H1 (cell line): ENCODE measurements at regions not wholly inside any gene's neighbourhood (a gene's known extent, or its start where the extent isn't known, plus 50 kb on each side); places are given as distances from the start of the nearest gene placed in this dataset.

Experiments
- CTCF ChIA-PET: fragments of 300-600 bp; sonication (Branson Sonifier 250); formaldehyde crosslinking; loops from one replicate; lab custom pipeline; 2021; ENCODE audit not compliant: partially characterized antibody; lab: Charles Lee
- POLR2A ChIA-PET: fragments of 300-600 bp; sonication (Branson Sonifier 250); formaldehyde crosslinking; loops from one replicate; lab custom pipeline; 2021; ENCODE audit warnings: inconsistent platforms; ENCODE audit not compliant: partially characterized antibody; lab: Charles Lee
- DNase-seq, 2 experiments: peaks; one replicate each; pipeline versions ENCODE4 v3.0.0 to v3.0.0-alpha.2; 2010 to 2022; ENCODE audit warnings: low spot score in 2 of 2, low read depth in 1 of 2, mixed read lengths in 1 of 2
- FAIRE-seq: peaks from 2 replicates; lab custom pipeline; 2011; peaks lifted over from hg19 to GRCh38; lab: Jason Lieb, UNC
- H2AFZ ChIP-seq: 2 replicates; pipeline ENCODE4 v1.8.1; 2012; ENCODE audit warnings: low read length, inconsistent platforms
- H2AK5ac ChIP-seq: 2 replicates; pipeline ENCODE4 v1.6.1; 2013; ENCODE audit warnings: low read depth, low read length
- H2BK120ac ChIP-seq: replicated peaks from 2 replicates; pipeline ENCODE3; 2013; ENCODE audit warnings: low read depth, low read length, inconsistent platforms
- H2BK12ac ChIP-seq: 2 replicates; pipeline ENCODE4 v1.6.1; 2013; ENCODE audit warnings: low read depth, low read length
- H2BK15ac ChIP-seq: 2 replicates; pipeline ENCODE4 v1.6.1; 2013; ENCODE audit warnings: low read length
- H2BK20ac ChIP-seq: 2 replicates; pipeline ENCODE4 v1.6.1; 2013; ENCODE audit warnings: low read length
- H2BK5ac ChIP-seq: 2 replicates; pipeline ENCODE4 v1.6.1; 2013; ENCODE audit warnings: low read depth, low read length
- H3K14ac ChIP-seq: 2 replicates; pipeline ENCODE4 v1.6.1; 2013; ENCODE audit warnings: inconsistent platforms; ENCODE audit not compliant: insufficient read length
- H3K18ac ChIP-seq: 2 replicates; pipeline ENCODE4 v1.6.1; 2013; ENCODE audit warnings: low read length; ENCODE audit errors: extremely low read depth
- H3K23ac ChIP-seq: 2 replicates; pipeline ENCODE4 v1.6.1; 2013; ENCODE audit warnings: inconsistent platforms; ENCODE audit not compliant: insufficient read length
- H3K23me2 ChIP-seq: 2 replicates; pipeline ENCODE4 v1.6.1; 2013; ENCODE audit warnings: low read depth, low read length
- H3K27ac ChIP-seq: 2 replicates; pipeline ENCODE4 v1.6.1; 2011; ENCODE audit warnings: low read depth, low read length, inconsistent platforms
- H3K27me3 ChIP-seq, 4 experiments: replicated peaks in 1 of 4; 1 replicate in 1 of 4; 2 replicates in 3 of 4; pipeline versions ENCODE4 v1.6.1 to v1.8.1; 2011 to 2013; ENCODE audit warnings: low read length in 3 of 4, mild to moderate bottlenecking in 3 of 4, inconsistent platforms in 2 of 4, mixed read lengths in 2 of 4, moderate library complexity in 1 of 4; ENCODE audit not compliant: control insufficient read depth in 3 of 4, insufficient read depth in 3 of 4; ENCODE audit errors: extremely low read depth in 1 of 4
- H3K36me3 ChIP-seq, 4 experiments: 2 replicates each; pipeline versions ENCODE4 v1.6.1 to v1.8.1; 2011 to 2013; ENCODE audit warnings: mild to moderate bottlenecking in 4 of 4, low read length in 3 of 4, moderate library complexity in 2 of 4, control low read depth in 1 of 4, inconsistent platforms in 1 of 4; ENCODE audit not compliant: insufficient read depth in 4 of 4, control insufficient read depth in 2 of 4
- H3K4ac ChIP-seq: replicated peaks from 2 replicates; pipeline ENCODE3; 2013; ENCODE audit warnings: low read length, low read depth, mixed read lengths, inconsistent platforms; ENCODE audit not compliant: insufficient read length
- H3K4me1 ChIP-seq, 4 experiments: replicated peaks in 1 of 4; 1 replicate in 1 of 4; 2 replicates in 3 of 4; pipeline versions ENCODE4 v1.6.1 to v1.8.1; 2011 to 2013; ENCODE audit warnings: low read length in 3 of 4, inconsistent platforms in 2 of 4, mixed read lengths in 1 of 4; ENCODE audit not compliant: insufficient read depth in 4 of 4, control insufficient read depth in 3 of 4
- H3K4me2 ChIP-seq, 2 experiments: 2 replicates each; pipeline versions ENCODE4 v1.6.1 to v1.8.1; 2011 to 2013; ENCODE audit warnings: low read depth in 2 of 2, low read length in 2 of 2, control low read depth in 1 of 2, inconsistent platforms in 1 of 2, mild to moderate bottlenecking in 1 of 2; ENCODE audit not compliant: insufficient read depth in 1 of 2
- H3K4me3 ChIP-seq, 4 experiments: fragments of 200-600, 300-600 bp in 1 of 4; sonication (generic), shearing (Covaris generic), sonication (Bioruptor Twin) in 1 of 4; 2 replicates each; pipeline versions ENCODE4 v1.5.1 to v1.8.1; 2011 to 2016; ENCODE audit warnings: low read length in 4 of 4, low read depth in 3 of 4, control low read depth in 2 of 4, inconsistent platforms in 2 of 4, mild to moderate bottlenecking in 2 of 4, mixed read lengths in 1 of 4, moderate library complexity in 1 of 4; ENCODE audit not compliant: insufficient read depth in 2 of 4; ENCODE audit errors: extremely low read depth in 1 of 4
- H3K56ac ChIP-seq: replicated peaks from 2 replicates; pipeline ENCODE3; 2013; ENCODE audit warnings: low read depth, mild to moderate bottlenecking, mixed read lengths, low read length, inconsistent platforms; ENCODE audit not compliant: insufficient read length
- H3K79me1 ChIP-seq: 2 replicates; pipeline ENCODE4 v1.6.1; 2013; ENCODE audit warnings: low read depth, low read length, control low read depth
- H3K79me2 ChIP-seq, 2 experiments: 2 replicates each; pipeline versions ENCODE4 v1.6.1 to v1.8.1; 2012 to 2013; ENCODE audit warnings: low read length in 2 of 2, mild to moderate bottlenecking in 2 of 2, inconsistent platforms in 1 of 2; ENCODE audit not compliant: insufficient read depth in 2 of 2, control insufficient read depth in 1 of 2
- H3K9ac ChIP-seq, 4 experiments: replicated peaks in 1 of 4; 1 replicate in 1 of 4; 2 replicates in 3 of 4; pipeline versions ENCODE4 v1.6.1 to v1.8.1; 2011 to 2013; ENCODE audit warnings: low read depth in 3 of 4, low read length in 3 of 4, control low read depth in 2 of 4, mild to moderate bottlenecking in 2 of 4, moderate library complexity in 2 of 4, inconsistent platforms in 1 of 4; ENCODE audit errors: extremely low read depth in 1 of 4
- H3K9me3 ChIP-seq, 2 experiments: 2 replicates each; pipeline versions ENCODE4 v1.6.1 to v1.8.1; 2012 to 2013; ENCODE audit warnings: mild to moderate bottlenecking in 2 of 2, moderate library complexity in 2 of 2, control low read depth in 1 of 2, inconsistent platforms in 1 of 2, low read depth in 1 of 2, low read length in 1 of 2, mixed read lengths in 1 of 2; ENCODE audit not compliant: insufficient read depth in 2 of 2
- H4K20me1 ChIP-seq, 2 experiments: replicated peaks in 1 of 2; 2 replicates each; pipeline versions ENCODE3 to v1.8.1; 2011 to 2013; ENCODE audit warnings: inconsistent platforms in 2 of 2, low read length in 2 of 2, mild to moderate bottlenecking in 1 of 2; ENCODE audit not compliant: insufficient read depth in 2 of 2, control insufficient read depth in 1 of 2
- H4K5ac ChIP-seq: 2 replicates; pipeline ENCODE4 v1.6.1; 2013; ENCODE audit warnings: low read length, low read depth, mixed read lengths, inconsistent platforms; ENCODE audit not compliant: insufficient read length
- H4K8ac ChIP-seq: 2 replicates; pipeline ENCODE4 v1.8.0; 2013; ENCODE audit warnings: mild to moderate bottlenecking, moderate library complexity, low read length, inconsistent platforms; ENCODE audit not compliant: insufficient read depth; ENCODE audit errors: extremely low read depth
- H4K91ac ChIP-seq: replicated peaks from 2 replicates; pipeline ENCODE3; 2013; ENCODE audit warnings: low read length, mixed read lengths, inconsistent platforms; ENCODE audit not compliant: insufficient read length
- BCL11A ChIP-seq, 2 experiments: IDR thresholded peaks; one replicate each; pipeline ENCODE4 v1.6.1; 2011; ENCODE audit warnings: low read depth in 2 of 2, low read length in 2 of 2, mild to moderate bottlenecking in 2 of 2
- CREB1 ChIP-seq: IDR thresholded peaks from 2 replicates; pipeline ENCODE4 v1.6.1; 2012; ENCODE audit warnings: inconsistent platforms
- KDM5A ChIP-seq: fragments of 200-600 bp; IDR thresholded peaks from 2 replicates; pipeline ENCODE4 v1.7.1; 2012; ENCODE audit warnings: mild to moderate bottlenecking, low read length, inconsistent platforms, mixed read lengths
- NANOG ChIP-seq: IDR thresholded peaks from 2 replicates; pipeline ENCODE4 v1.6.1; 2011; ENCODE audit warnings: low read length, low read depth, mild to moderate bottlenecking, inconsistent platforms; ENCODE audit not compliant: insufficient read depth, poor library complexity, severe bottlenecking

GRCh38 chr14:26032348-26032747 lies 565.5 kb downstream of the NOVA1 start:
- no peak for FAIRE-seq
- POLR2A ChIA-PET: interaction anchor here (0.6 kb wide), 1 partner anchor 51 kb away, joined by 3 read pairs; no protein-coding TSS in a partner anchor

More at GRCh38 chr14:26032348-26032747, 565.5 kb downstream of the NOVA1 start:
- Histone ChIP-seq H2BK120ac (no peak overlapping the region), H2BK5ac (no peak overlapping the region), H2AFZ (no peak overlapping the region), H3K36me3 (no peaks in the 10 kb centered on the region), H4K5ac (no peak overlapping the region), H3K56ac (no peak overlapping the region), H3K4me1 (no peaks in the 10 kb centered on the region), H3K27me3 (no peaks in the 10 kb centered on the region), H3K9ac (no peak overlapping the region), H3K9me3 (no peaks in the 10 kb centered on the region), H3K23ac (no peak overlapping the region), H4K20me1 (no peaks in the 10 kb centered on the region), H4K91ac (no peak overlapping the region), H3K4me2 (no peak overlapping the region), H3K79me2 (no peaks in the 10 kb centered on the region), H2BK20ac (no peak overlapping the region), H2BK12ac (no peak overlapping the region), H3K27ac (no peak overlapping the region), H2AK5ac (no peak overlapping the region), H3K23me2 (no peaks in the 10 kb centered on the region), H3K79me1 (no peaks in the 10 kb centered on the region), H2BK15ac (no peak overlapping the region), H3K14ac (no peak overlapping the region), H3K4ac (no peak overlapping the region), H4K8ac (no peak overlapping the region), H3K4me3 (no peak overlapping the region), H3K18ac (no peak overlapping the region)
- CTCF ChIA-PET: no interaction called here
- TF ChIP-seq NANOG (no peak), CREB1 (no peak), BCL11A (IDR thresholded peaks at IDR 0.05; ENCODE audit: low read depth in 2 of 2, low read length in 2 of 2) (no peak), KDM5A (no peak)
- TF ChIP-seq, all 59 proteins: peak for 0
- no peak for DNase-seq
